HCT116 (cell line): ENCODE measurements at regions not wholly inside any gene's neighbourhood (a gene's known extent, or its start where the extent isn't known, plus 50 kb on each side); places are given as distances from the start of the nearest gene placed in this dataset.

ENCODE experiments used
- ATAC-seq: fragments of 200-7000 bp; cut with Tn5 transposase; 2 replicates; pipeline ENCODE4 v1.9.1; 2020; ENCODE audit warnings: mild to moderate bottlenecking, moderate library complexity
- BruUV-seq: library from RNA; stranded (reverse); fragments of 400-500 nt; replicated peaks from 2 replicates; lab custom pipeline; 2021; lab: Mats Ljungman, UMichigan
- CTCF ChIA-PET: fragments of 300-600 bp; sonication (Branson Sonifier 250); formaldehyde crosslinking; loops from one replicate; lab custom pipeline; 2021; ENCODE audit warnings: antibody characterized with exemption; lab: Charles Lee
- POLR2A ChIA-PET: fragments of 300-600, 350-600 bp; sonication (Branson Sonifier 250); formaldehyde crosslinking; loops from one replicate; lab custom pipeline; 2021; ENCODE audit warnings: antibody characterized with exemption; lab: Charles Lee
- RAD21 ChIA-PET, 2 experiments: fragments of 300-600 bp; sonication (Branson Sonifier 250); formaldehyde crosslinking; loops; one replicate each; lab custom pipeline; 2023; ENCODE audit warnings: low total read pairs in 2 of 2; ENCODE audit not compliant: uncharacterized antibody in 2 of 2, unreplicated experiment in 2 of 2, low non-redundant PET in 1 of 2; lab: Charles Lee
- DNase-seq: peaks from one replicate; pipeline ENCODE4 v3.0.0-alpha.2; 2010; ENCODE audit warnings: low read depth, low spot score
- H2AFZ ChIP-seq: fragments of 200-600 bp; shearing (Covaris generic), sonication (generic); 2 replicates; pipeline ENCODE4 v1.6.1; 2017; ENCODE audit warnings: low read depth, mixed run types, mixed read lengths, antibody characterized with exemption, low read length; ENCODE audit not compliant: poor library complexity, severe bottlenecking
- H3K27ac ChIP-seq: 2 replicates; pipeline ENCODE4 v1.5.1; 2012; ENCODE audit warnings: low read depth, low read length
- H3K27me3 ChIP-seq: fragments of 200-600 bp; sonication (generic); 2 replicates; pipeline ENCODE4 v1.6.1; 2016; ENCODE audit warnings: mixed run types, low read length, mixed read lengths; ENCODE audit not compliant: insufficient read depth
- H3K36me3 ChIP-seq, 2 experiments: fragments of 200-500 bp in 1 of 2; fragments of 200-600 bp in 1 of 2; sonication (Bioruptor generic) in 1 of 2; sonication (generic) in 1 of 2; 2 replicates each; pipeline versions ENCODE4 v1.5.1 to v1.6.1; 2014 to 2016; ENCODE audit warnings: low read length in 2 of 2, inconsistent platforms in 1 of 2, mixed read lengths in 1 of 2, mixed run types in 1 of 2; ENCODE audit not compliant: insufficient read depth in 2 of 2, control insufficient read depth in 1 of 2
- H3K4me1 ChIP-seq, 2 experiments: fragments of 200-600 bp in 1 of 2; sonication (generic) in 1 of 2; 2 replicates each; pipeline versions ENCODE4 v1.5.1 to v1.6.1; 2012 to 2017; ENCODE audit warnings: low read length in 2 of 2, inconsistent platforms in 1 of 2, mild to moderate bottlenecking in 1 of 2, mixed read lengths in 1 of 2, mixed run types in 1 of 2, moderate library complexity in 1 of 2; ENCODE audit not compliant: insufficient read depth in 2 of 2, control insufficient read depth in 1 of 2
- H3K4me2 ChIP-seq: fragments of 200-600 bp; sonication (generic); 2 replicates; pipeline ENCODE4 v1.6.1; 2017; ENCODE audit warnings: mixed run types, low read length, mixed read lengths
- H3K4me3 ChIP-seq, 2 experiments: fragments of 200-600 bp in 1 of 2; sonication (generic) in 1 of 2; replicated peaks in 1 of 2; 2 replicates each; pipeline ENCODE4 v1.5.1; 2011 to 2016; ENCODE audit warnings: low read length in 2 of 2, control low read depth in 1 of 2, low read depth in 1 of 2, mild to moderate bottlenecking in 1 of 2, mixed read lengths in 1 of 2, mixed run types in 1 of 2
- H3K79me2 ChIP-seq: fragments of 200-600 bp; sonication (generic); 2 replicates; pipeline ENCODE4 v1.6.1; 2017; ENCODE audit warnings: mild to moderate bottlenecking, mixed run types, low read length, moderate library complexity, mixed read lengths; ENCODE audit not compliant: insufficient read depth
- H3K9ac ChIP-seq: fragments of 200-600 bp; sonication (generic); 2 replicates; pipeline ENCODE4 v1.6.1; 2016; ENCODE audit warnings: low read length, mixed read lengths
- H3K9me2 ChIP-seq: fragments of 200-600 bp; sonication (generic), shearing (Covaris generic); 2 replicates; pipeline ENCODE4 v1.6.1; 2017; ENCODE audit warnings: mixed run types, mild to moderate bottlenecking, moderate library complexity; ENCODE audit not compliant: insufficient read depth
- H3K9me3 ChIP-seq, 2 experiments: fragments of 200-500 bp in 1 of 2; fragments of 200-600 bp in 1 of 2; sonication (Bioruptor generic) in 1 of 2; sonication (generic) in 1 of 2; 2 replicates each; pipeline ENCODE4 v1.6.1; 2014 to 2017; ENCODE audit warnings: low read length in 2 of 2, mixed read lengths in 2 of 2, inconsistent platforms in 1 of 2, low read depth in 1 of 2, mild to moderate bottlenecking in 1 of 2, mixed run types in 1 of 2, moderate library complexity in 1 of 2; ENCODE audit not compliant: control insufficient read depth in 1 of 2, insufficient read depth in 1 of 2
- H4K20me1 ChIP-seq: fragments of 200-600 bp; sonication (generic), shearing (Covaris generic); 2 replicates; pipeline ENCODE4 v1.6.1; 2017; ENCODE audit warnings: mixed run types, mild to moderate bottlenecking, moderate library complexity; ENCODE audit not compliant: insufficient read depth
- CBX3 ChIP-seq: IDR thresholded peaks from 2 replicates; pipeline ENCODE4 v1.6.1; 2012; ENCODE audit warnings: low read depth
- EGR1 ChIP-seq: IDR thresholded peaks from 2 replicates; pipeline ENCODE4 v1.6.1; 2012; ENCODE audit warnings: low read depth
- EZH2phosphoT487 ChIP-seq: fragments of 200-600 bp; IDR thresholded peaks from 2 replicates; pipeline ENCODE4 v1.6.1; 2018; ENCODE audit warnings: antibody characterized with exemption, borderline replicate concordance
- FOSL1 ChIP-seq: IDR thresholded peaks from 2 replicates; pipeline ENCODE4 v1.6.1; 2012; ENCODE audit warnings: low read depth
- SIN3A ChIP-seq: IDR thresholded peaks from 2 replicates; pipeline ENCODE4 v1.6.1; 2012; ENCODE audit warnings: low read depth
- TCF7L2 ChIP-seq: IDR thresholded peaks from 2 replicates; pipeline ENCODE4 v1.7.0; 2011; ENCODE audit warnings: borderline replicate concordance, inconsistent platforms; ENCODE audit not compliant: insufficient read depth, insufficient read length; ENCODE audit errors: extremely low read depth
- YY1 ChIP-seq: IDR thresholded peaks from 2 replicates; pipeline ENCODE4 v1.6.1; 2011; ENCODE audit warnings: low read length, low read depth, moderate library complexity, mild to moderate bottlenecking; ENCODE audit not compliant: insufficient replicate concordance; ENCODE audit errors: extremely low read depth
- intact Hi-C: fragments of 100-400 bp; cut with micrococcal nuclease; formaldehyde crosslinking; loops from 2 replicates; pipeline ENCODE4 v1.10.0; 2022

- TF ChIP-seq EGR1 (no peak), YY1 (no peak), TCF7L2 (no peak)
- Histone ChIP-seq H3K9me2 (no peaks in the 10 kb centered on the region), H3K36me3 (no peaks in the 10 kb centered on the region), H3K4me2 (no peak overlapping the region), H4K20me1 (no peaks in the 10 kb centered on the region), H3K27ac (no peak overlapping the region), H3K9me3 (no peaks in the 10 kb centered on the region), H2AFZ (no peak overlapping the region), H3K27me3 (no peaks in the 10 kb centered on the region), H3K4me1 (peaks cover 0 to 9% of the 10 kb centered on the region in 2 experiments; a peak in 2 of 4 replicates), H3K9ac (no peak overlapping the region), H3K79me2 (no peaks in the 10 kb centered on the region), H3K4me3 (no peak overlapping the region)
- intact Hi-C loops, result no loop called here
- BruUV-seq, result no TSS peak
- ChIA-PET CTCF (no interaction called here), POLR2A (no interaction called here), RAD21 (no interaction called here)
- no peak for DNase-seq
- ATAC-seq, result no peak
These were observed 185.2 kb downstream of the TMTC3 start for GRCh38 chr12:88327276-88327675.

DNA sequence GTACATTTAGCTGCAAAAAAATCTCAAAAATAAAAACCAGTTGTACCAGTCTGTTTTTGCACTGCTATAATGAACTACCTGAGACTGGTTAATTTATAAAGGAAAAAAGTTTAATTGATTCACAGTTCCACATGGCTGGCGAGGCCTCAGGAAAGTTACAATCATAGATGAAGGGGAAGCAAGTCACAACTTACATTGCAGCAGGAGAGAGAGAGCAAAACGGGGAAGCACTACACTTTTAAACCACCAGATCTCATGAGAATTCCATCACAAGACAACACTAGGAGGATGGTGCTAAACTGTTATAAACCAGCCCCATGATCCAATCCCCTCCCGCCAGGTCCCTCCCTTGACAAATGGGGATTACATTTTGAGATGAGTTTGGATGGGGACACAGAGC is 186.0 kb downstream of the TMTC3 start:
- ChIA-PET POLR2A (no interaction called here), CTCF (no interaction called here), RAD21 (no interaction called here)
- TF ChIP-seq CBX3, result no peak
- TF ChIP-seq EZH2phosphoT487, result no peak
- TF ChIP-seq FOSL1, result no peak
- no peak for TF ChIP-seq SIN3A
- no peaks in the 10 kb centered on the region for H3K27me3 ChIP-seq
- H3K4me1 ChIP-seq, result peaks cover 0 to 9% of the 10 kb centered on the region in 2 experiments; a peak in 2 of 4 replicates
- H3K4me3 ChIP-seq, result no peak overlapping the region
- no peak overlapping the region for H3K9ac ChIP-seq
- no peak overlapping the region for H2AFZ ChIP-seq
- no peak overlapping the region for H3K4me2 ChIP-seq
- no peaks in the 10 kb centered on the region for H3K36me3 ChIP-seq
- ATAC-seq (no peak), DNase-seq (no peak)
- H3K9me2 ChIP-seq, result no peaks in the 10 kb centered on the region
- H3K27ac ChIP-seq, result no peak overlapping the region
- BruUV-seq, result no TSS peak
- intact Hi-C loops, result no loop called here
- H3K79me2 ChIP-seq, result no peaks in the 10 kb centered on the region
- H3K9me3 ChIP-seq, result no peaks in the 10 kb centered on the region
- no peaks in the 10 kb centered on the region for H4K20me1 ChIP-seq
